Heart right ventricle (tissue), 16 donors: ENCODE measurements at regions not wholly inside any gene's neighbourhood (a gene's known extent, or its start where the extent isn't known, plus 50 kb on each side); places are given as distances from the start of the nearest gene placed in this dataset.

Experiments used
- ATAC-seq, 8 donors: fragments of 200-7000 bp; cut with Tn5 transposase; one replicate each; pipeline ENCODE4 v1.9.1; 2020; ENCODE audit warnings: mild to moderate bottlenecking in 8 of 8, moderate library complexity in 8 of 8, moderate number of reproducible peaks in 1 of 8
- DNase-seq, 2 donors: peaks; one replicate each; pipeline ENCODE4 v3.0.0-alpha.2; 2020
- H3K27ac ChIP-seq, 10 donors: fragments of 200-600 bp; sonication (generic) in 2 of 10; one replicate each; pipeline versions ENCODE4 v1.5.0 to v1.8.0; 2020 to 2022; ENCODE audit warnings: mild to moderate bottlenecking in 3 of 10
- H3K27me3 ChIP-seq, 7 donors: fragments of 200-600 bp; one replicate each; pipeline ENCODE4 v1.8.0; 2021 to 2022; ENCODE audit warnings: mild to moderate bottlenecking in 2 of 7
- H3K36me3 ChIP-seq, 9 donors: fragments of 200-600 bp; sonication (generic) in 1 of 9; one replicate each; pipeline versions ENCODE4 v1.5.0 to v1.8.0; 2020 to 2022; ENCODE audit warnings: mild to moderate bottlenecking in 2 of 9
- H3K4me1 ChIP-seq, 9 donors: fragments of 200-600 bp; sonication (generic) in 1 of 9; one replicate each; pipeline versions ENCODE4 v1.5.0 to v1.8.0; 2020 to 2022; ENCODE audit warnings: mild to moderate bottlenecking in 4 of 9
- H3K4me3 ChIP-seq, 10 donors: fragments of 200-600 bp; sonication (generic) in 2 of 10; one replicate each; pipeline versions ENCODE4 v1.5.0 to v1.8.0; 2020 to 2022; ENCODE audit warnings: mild to moderate bottlenecking in 7 of 10, moderate library complexity in 2 of 10
- H3K9me3 ChIP-seq, 11 donors: fragments of 200-600 bp in 10 of 11; sonication (generic) in 2 of 11; one replicate each; pipeline versions ENCODE4 v1.5.0 to v1.8.0; 2013 to 2022; ENCODE audit warnings: mild to moderate bottlenecking in 2 of 11, control low read depth in 1 of 11, moderate library complexity in 1 of 11
- WGBS, 2 donors: extraction: QIAGEN DNeasy Blood & Tissue Kit; methylation state at CpG; one replicate each; pipeline ENCODE4 v1.1.7; 2013; ENCODE audit warnings: inconsistent platforms in 1 of 2; 5-methylcytosine and 5-hydroxymethylcytosine counted together
- intact Hi-C, 10 donors: fragments of 100-400 bp; cut with DNase I; formaldehyde crosslinking; loops; one replicate each; pipeline versions ENCODE4 v1.11.1 to v1.14.2; 2022
- TF ChIP-seq, protein P1 (sequence below), 9 donors: fragments of 200-600 bp; sonication (generic) in 2 of 9; IDR thresholded peaks; one replicate each; pipeline versions ENCODE4 v1.5.0 to v1.8.0; 2021 to 2022; ENCODE audit warnings: antibody characterized with exemption in 9 of 9, mild to moderate bottlenecking in 5 of 9, moderate library complexity in 1 of 9
- donor health status: Arrhythmogenic right ventricular cardiomyopathy.
- donor health status: ischemic (EF 13 %, LVEDD 7.1; RV severe dilation, severe dysfunction).
- donor health status: healthy with polysubstance abuse.
- donor health status: DM: no; HTN: yes; CAD: no.
- donor health status: DM: no; HTN: no; CAD: no.
- donor health status: ischemic (EF 25% LVEDD 6.9; RV normal size, moderate dysfunction).
- donor health status: ischemic (EF 25% LVEDD 5.7; RV mildly dilated, moderate dysfunction).
- donor health status: healthy.
- donor health status: DM: yes; HTN: yes; CAD: no.
- donor health status: Ischemic cardiomyopathy.
- donor health status: ischemic (EF 35%, LVEDD 5.7; RV mildly dilated, moderate dysfunction).
- donor health status: nonischemic (EF 11% LVEDD 7.7; RV severe dilation, severe dysfunction).
- donor health status: DM: yes; HTN: yes; CAD: no.
- donor health status: PGD.
- donor health status: ischemic (EF 29% LVEDD 5.4; RV normal size, mild dysfunction).
- donor health status: nonischemic (EF 23%, LVEDD 6.1; RV moderate dilation, normal function).

DNA sequence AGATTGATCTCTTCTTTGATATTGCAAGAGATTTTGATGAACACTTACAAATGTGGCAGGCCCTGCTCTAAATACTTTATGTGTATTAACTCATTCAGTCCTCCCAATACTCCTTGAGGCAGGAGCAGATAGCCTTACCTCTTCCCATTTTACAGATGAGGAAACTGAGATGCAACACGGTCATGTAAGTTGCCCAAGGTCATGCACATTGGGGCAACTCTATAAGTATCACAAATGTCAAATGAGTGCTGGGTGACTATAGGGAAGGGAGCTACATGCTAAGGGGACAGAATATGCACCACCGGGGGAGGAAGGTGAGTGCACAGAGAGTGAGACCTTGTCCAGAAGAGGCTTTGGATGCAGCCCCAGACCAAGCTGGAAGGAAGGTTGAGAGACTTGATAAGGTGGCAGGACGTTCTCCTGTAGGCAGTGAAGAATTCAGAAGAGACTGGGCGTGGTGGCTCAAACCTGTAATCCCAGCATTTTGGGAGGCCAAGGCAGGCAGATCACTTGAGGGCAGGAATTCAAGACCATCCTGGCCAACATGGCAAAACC lies 132.3 kb upstream of the PWP1 start:
- 82 to 83% methylated on average over 4 of the region's 4 CpGs for WGBS, 2 donors
- DNase-seq (no peak), ATAC-seq (no peak)
- intact Hi-C loops = no loop called here
- H3K27me3 ChIP-seq = peaks cover 0 to 16% (median 0%) of the 10 kb centered on the region in 7 donors
- no peaks in the 10 kb centered on the region for H3K36me3 ChIP-seq
- H3K27ac ChIP-seq = no peak overlapping the region
- no peaks in the 10 kb centered on the region for H3K4me1 ChIP-seq
- TF ChIP-seq, protein P1, sequence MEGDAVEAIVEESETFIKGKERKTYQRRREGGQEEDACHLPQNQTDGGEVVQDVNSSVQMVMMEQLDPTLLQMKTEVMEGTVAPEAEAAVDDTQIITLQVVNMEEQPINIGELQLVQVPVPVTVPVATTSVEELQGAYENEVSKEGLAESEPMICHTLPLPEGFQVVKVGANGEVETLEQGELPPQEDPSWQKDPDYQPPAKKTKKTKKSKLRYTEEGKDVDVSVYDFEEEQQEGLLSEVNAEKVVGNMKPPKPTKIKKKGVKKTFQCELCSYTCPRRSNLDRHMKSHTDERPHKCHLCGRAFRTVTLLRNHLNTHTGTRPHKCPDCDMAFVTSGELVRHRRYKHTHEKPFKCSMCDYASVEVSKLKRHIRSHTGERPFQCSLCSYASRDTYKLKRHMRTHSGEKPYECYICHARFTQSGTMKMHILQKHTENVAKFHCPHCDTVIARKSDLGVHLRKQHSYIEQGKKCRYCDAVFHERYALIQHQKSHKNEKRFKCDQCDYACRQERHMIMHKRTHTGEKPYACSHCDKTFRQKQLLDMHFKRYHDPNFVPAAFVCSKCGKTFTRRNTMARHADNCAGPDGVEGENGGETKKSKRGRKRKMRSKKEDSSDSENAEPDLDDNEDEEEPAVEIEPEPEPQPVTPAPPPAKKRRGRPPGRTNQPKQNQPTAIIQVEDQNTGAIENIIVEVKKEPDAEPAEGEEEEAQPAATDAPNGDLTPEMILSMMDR (IDR thresholded peaks at IDR 0.05) = no peak
- peaks cover 0 to 17% (median 7%) of the 10 kb centered on the region in 11 donors for H3K9me3 ChIP-seq
- no peak overlapping the region for H3K4me3 ChIP-seq

DNA sequence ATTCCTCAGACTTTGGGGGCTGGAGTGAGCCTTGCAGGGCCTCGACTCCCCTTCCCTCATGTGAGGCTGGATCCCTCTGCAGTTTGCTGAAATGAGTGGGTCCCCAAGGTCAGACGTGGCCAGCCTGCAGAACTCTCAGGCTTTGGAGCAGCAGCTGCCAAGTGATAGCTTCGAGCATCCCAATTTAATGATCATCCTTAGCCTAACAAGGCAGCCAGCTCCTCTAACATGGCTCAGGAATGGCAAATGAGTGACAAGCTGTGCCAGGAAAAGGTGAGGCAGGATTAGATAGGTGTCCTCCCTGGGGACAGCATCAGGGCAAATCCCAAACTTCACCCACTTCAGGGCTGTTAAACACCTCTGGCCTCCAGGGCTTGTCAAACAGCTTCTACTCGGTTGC lies 130.7 kb upstream of the PWP1 start:
- Histone ChIP-seq H3K4me1 (no peaks in the 10 kb centered on the region), H3K27me3 (peaks cover 0 to 16% (median 0%) of the 10 kb centered on the region in 7 donors), H3K27ac (no peak overlapping the region), H3K9me3 (peaks cover 0 to under 1% (median 0%) of the 10 kb centered on the region in 11 donors), H3K36me3 (no peaks in the 10 kb centered on the region), H3K4me3 (no peak overlapping the region)
- 57 to 60% methylated on average over 4 of the region's 4 CpGs for WGBS, 2 donors
- ATAC-seq = no peak
- intact Hi-C loops = no loop called here
- no peak for DNase-seq
- TF ChIP-seq, protein P1 (IDR thresholded peaks at IDR 0.05) = no peak

DNA sequence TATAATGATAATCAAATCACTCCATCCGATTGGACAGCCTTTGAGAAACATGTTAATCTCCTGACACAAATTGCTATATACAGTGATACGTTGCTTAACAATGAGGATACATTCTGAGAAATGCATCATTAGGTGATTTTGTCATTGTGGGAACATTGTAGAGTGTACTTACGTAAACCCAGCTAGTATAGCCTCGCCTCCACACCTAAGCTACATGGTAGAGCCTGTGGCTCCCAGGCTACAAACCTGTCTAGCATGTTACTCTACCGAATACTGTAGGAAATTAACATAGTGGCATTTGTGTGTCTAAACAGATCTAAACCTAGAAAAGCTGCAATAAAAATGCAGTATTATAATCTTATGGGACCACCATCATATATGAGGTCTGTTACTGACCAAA lies 128.6 kb upstream of the PWP1 start:
- Histone ChIP-seq H3K4me1 (peaks cover 0 to 6% (median 0%) of the 10 kb centered on the region in 9 donors), H3K9me3 (no peaks in the 10 kb centered on the region), H3K27me3 (peaks cover 0 to 16% (median 0%) of the 10 kb centered on the region in 7 donors), H3K27ac (no peak overlapping the region), H3K4me3 (no peak overlapping the region), H3K36me3 (no peaks in the 10 kb centered on the region)
- ATAC-seq (no peak), DNase-seq (no peak)
- intact Hi-C loops = no loop called here
- 89 to 91% methylated on average over 5 of the region's 5 CpGs for WGBS, 2 donors
- TF ChIP-seq, protein P1 (IDR thresholded peaks at IDR 0.05) = no peak

DNA sequence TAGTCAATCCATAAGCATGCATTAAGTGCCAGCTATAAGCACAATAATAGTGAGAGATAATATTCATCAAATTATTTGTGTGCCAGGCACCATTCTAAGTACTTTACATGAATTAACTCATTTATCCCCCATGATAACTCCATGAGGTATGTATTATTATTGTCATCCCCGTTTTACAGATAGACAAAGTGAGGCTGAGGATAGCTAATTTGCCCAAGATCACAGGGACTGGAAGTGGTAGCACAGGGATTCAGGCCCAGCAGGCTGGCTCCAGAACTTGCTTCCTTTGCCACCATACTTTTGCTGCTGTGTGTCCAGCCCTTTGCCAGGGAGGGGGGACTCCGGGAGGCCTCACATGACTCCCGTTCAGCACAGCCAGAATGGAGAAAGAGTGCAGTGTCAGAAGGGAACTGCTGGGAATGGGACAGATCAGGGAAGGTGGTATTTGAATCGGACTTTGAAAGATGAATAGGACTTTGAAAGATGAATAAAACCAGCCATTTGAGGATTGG lies 128.0 kb upstream of the PWP1 start:
- no peak overlapping the region for H3K4me3 ChIP-seq
- H3K36me3 ChIP-seq = no peaks in the 10 kb centered on the region
- no peaks in the 10 kb centered on the region for H3K9me3 ChIP-seq
- 70 to 77% methylated on average over 4 of the region's 4 CpGs for WGBS, 2 donors
- intact Hi-C loops = no loop called here
- TF ChIP-seq, protein P1 (IDR thresholded peaks at IDR 0.05) = no peak
- DNase-seq (no peak), ATAC-seq (no peak)
- no peak overlapping the region for H3K27ac ChIP-seq
- peaks cover 0 to 16% (median 0%) of the 10 kb centered on the region in 7 donors for H3K27me3 ChIP-seq
- peaks cover 0 to 6% (median 0%) of the 10 kb centered on the region in 9 donors for H3K4me1 ChIP-seq
